Activated CD4-positive, alpha-beta T cell treated with anti-CD3 and anti-CD28 coated beads for 4 hours (primary cell): ENCODE measurements at regions not wholly inside any gene's neighbourhood (a gene's known extent, or its start where the extent isn't known, plus 50 kb on each side); places are given as distances from the start of the nearest gene placed in this dataset.

Experiments used
- DNase-seq, 2 donors: peaks; one replicate each; pipeline ENCODE4 v3.0.0-alpha.2; 2020

DNA sequence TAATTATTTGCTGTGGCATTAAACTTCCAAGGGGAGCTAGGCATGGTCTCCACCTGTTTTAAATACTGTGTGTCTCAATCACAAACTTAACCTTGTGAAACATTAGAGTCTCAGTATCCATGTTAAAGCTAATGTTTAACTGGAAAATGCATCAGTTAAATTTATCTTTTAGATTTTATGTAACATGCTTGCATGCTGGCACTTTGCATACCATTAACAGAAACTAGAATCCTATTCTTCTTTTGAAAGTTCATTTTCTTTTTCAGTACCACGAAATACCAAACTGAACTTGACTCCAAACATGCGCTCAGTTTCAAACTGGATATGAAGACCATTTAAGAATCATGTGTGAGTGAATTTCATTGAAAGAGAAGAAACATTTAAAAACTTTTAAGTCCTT lies 328.9 kb upstream of the SLC10A2 start:
- DNase-seq = no peak

DNA sequence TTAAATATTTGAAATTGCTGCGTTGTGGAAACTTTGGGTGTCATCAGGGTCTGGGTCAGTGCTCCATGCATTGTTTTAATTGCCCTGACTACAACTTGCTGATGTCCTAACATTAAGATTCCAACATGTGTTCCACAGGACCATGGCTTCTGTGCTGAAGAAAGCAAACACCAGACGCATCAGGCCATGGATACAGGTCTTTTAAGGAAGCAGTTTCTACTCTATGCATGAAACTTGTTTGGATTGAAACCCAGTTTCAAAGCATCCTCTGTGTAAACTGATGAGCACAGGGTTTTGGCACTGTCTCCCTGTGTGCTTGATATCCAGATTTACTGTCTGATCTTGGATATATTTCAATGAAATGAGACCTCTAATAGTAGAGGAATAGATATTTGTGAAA lies 328.4 kb upstream of the SLC10A2 start:
- DNase-seq = no peak

DNA sequence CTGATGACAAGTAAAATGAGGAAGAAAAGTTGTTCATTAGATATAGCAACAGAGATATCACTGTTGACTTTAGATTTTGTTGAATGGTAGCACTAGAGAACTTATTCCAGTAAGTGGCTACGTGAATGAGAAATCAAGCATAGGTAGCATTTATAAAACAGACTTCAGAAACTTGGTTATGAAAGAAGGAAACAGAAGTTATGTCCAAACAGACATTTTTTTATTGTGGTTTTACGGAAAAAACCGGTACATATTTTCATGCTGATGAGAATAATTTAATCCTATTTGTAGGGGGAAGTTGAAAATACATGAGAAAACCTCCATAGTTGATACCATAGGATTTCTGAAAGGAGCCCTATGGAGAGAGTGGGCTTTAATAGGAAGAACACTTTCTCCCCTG lies 325.7 kb upstream of the SLC10A2 start:
- DNase-seq = no peak

DNA sequence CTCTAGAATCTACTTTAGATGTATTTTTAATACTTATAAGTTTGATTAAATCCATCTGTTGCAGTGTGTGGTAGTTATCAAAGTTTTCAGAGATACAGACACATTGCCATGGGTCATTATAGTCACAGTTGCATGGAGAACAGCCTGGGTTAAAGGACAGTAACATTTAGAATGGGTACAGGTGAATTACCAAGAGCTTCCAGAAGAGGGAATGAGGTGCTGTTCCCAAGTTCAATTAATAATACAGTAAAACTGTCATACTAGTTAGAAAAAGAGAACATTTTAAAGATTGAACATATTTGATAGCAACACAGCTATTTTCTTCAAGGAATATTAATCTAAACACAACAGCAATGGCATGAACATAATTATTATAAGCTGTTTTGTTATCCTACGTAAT lies 322.6 kb upstream of the SLC10A2 start:
- DNase-seq = no peak

DNA sequence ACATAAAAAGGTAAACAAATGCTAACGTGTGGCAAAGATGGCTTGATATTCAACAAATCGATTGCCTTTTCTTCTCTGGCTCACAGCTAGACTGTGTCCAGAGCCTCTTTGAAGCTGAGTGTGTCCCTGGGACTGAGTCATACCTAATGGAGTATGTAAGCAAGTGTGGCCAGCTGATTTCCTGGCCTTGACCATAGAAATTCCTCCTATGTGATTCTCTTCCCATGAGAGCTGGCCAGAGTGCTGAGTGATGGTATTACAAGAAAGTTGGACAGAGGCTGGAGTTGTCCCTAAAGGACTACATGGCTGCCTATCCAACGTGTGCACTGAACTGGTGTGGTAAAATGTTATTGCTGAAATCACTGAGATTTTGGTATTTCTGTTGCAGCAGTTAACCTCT lies 320.1 kb upstream of the SLC10A2 start:
- no peak for DNase-seq

DNA sequence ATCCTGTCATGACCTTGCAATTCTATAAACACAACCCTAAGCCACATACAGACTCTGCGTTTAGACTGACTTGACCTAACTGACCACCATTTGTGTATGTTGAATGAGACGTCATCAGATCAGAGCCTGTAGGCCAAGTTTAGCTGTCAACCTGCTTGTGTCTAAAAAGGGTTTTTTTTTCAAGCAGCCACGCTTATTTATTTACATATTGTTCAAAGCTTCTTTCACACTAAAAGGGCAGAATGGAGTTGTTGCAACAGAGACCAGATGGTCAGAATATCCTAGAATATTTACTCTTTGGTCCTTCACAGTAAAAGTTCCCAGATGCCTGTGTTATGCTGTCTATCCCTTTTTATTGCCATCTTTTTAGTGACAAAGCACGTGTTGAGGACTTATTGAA lies 307.7 kb upstream of the SLC10A2 start:
- DNase-seq = no peak

DNA sequence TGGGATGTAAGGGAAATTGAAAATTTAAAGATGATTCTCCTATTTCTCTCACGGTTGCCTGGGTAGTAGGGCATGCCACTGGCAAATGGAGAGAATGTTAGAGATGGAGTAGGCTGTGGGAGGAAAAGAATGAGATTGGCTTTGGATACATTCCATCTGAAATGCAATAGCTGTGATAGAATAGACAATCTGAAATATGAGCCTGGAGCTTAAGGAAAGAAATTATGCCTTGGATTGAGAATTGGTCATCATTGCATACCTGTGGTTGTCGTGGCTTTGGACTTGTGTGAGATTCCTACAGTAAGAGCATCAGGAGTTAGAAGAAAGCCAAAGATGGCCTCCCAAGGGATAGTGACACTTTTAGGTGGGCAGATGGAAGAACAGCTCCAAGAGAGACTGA lies 305.1 kb upstream of the SLC10A2 start:
- no peak for DNase-seq

DNA sequence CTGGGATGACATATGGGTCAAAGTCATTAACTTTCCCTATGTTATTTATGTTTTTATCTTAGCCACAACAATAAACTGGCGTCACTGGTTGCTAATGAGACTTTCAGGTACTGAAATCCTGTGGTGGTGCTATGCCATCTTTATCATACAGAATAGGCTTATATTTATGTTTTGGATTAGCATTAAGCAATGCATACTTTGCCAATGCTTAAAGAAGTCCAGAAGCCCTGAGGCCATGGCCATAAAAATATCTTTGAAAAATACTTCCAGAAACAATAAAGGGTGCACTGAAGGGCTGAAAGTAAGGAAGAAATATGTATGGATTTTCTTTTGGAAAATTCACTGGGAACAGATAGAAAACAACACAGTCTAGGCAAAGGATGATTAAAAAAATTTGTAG lies 304.6 kb upstream of the SLC10A2 start:
- DNase-seq = no peak

DNA sequence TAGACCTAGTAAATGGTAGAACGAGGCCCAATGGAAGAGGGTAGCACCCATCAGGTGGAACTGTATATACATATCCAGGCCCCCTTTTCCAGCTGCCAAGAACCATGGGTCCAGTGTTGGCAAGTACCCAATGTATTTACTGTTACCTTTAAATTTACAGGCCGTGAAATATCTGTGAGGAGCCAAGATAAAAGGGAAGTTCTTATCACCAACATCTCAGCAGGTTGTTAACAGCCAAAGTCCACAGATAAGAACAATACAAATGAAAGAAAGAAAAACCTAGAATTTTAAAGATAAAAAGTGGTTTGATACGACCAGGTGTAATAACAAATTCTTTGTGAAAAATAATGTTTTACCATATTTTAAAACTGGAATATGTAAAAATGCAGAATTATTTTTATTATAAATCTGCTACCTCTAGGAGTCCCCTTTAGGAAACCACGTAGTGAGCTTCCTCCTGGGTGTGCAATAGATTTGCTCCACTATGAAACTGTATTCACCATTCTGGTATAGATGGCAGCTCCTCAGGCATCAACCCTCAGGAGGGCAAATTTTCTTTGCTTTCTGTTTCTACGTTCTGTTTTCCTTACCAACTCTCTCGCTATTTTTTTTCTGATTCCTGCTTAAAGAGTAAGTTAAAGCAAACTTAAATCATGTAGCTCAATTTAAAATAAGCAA lies 292.2 kb upstream of the SLC10A2 start:
- DNase-seq = no peak

DNA sequence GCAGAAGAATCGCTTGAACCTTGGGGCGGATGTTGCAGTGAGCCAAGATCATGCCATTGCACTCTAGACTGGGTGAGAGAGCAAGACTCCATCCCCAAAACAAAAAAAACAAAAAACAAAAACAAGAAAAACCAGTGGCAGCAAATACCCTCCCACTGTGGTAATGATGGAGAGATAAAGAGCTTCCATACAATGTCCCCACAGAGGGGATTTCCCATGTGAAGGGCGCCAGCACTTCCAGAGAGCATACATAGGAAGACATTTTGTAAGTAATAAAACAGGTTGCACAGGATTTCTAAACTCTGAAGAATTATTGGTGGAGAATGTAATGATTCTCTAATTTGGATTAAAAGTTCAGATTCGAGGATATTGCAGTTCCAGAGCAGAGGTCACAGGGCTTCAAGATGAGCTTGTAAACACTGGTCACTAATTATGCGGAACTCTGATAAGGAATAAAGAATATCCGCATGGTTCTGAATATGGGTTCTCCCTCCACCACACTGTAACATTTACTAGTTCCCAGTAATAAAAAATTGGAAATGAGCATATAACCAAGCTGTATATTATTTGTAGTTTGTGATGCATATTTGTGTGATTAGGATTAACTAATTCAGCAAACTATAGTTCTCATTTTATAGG lies 290.1 kb upstream of the SLC10A2 start:
- DNase-seq = no peak

DNA sequence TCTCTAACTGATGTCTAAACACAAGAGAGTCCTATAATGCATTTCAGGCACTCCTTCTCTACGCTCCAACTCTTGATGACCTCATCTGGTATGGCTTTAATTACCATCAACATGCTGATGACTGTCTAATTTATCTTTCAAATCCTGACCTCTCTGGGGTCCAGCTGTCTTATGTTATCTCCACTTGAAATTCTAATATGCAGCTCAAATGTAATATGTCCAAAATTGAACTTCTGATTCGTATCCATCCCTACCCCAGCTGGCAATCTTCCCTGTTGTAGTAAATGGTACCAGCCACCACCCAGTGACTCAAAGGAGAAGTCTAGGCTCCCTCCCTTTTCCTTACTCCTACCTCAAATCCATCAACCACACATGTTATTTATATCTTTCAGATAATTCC lies 288.0 kb upstream of the SLC10A2 start:
- DNase-seq = no peak

DNA sequence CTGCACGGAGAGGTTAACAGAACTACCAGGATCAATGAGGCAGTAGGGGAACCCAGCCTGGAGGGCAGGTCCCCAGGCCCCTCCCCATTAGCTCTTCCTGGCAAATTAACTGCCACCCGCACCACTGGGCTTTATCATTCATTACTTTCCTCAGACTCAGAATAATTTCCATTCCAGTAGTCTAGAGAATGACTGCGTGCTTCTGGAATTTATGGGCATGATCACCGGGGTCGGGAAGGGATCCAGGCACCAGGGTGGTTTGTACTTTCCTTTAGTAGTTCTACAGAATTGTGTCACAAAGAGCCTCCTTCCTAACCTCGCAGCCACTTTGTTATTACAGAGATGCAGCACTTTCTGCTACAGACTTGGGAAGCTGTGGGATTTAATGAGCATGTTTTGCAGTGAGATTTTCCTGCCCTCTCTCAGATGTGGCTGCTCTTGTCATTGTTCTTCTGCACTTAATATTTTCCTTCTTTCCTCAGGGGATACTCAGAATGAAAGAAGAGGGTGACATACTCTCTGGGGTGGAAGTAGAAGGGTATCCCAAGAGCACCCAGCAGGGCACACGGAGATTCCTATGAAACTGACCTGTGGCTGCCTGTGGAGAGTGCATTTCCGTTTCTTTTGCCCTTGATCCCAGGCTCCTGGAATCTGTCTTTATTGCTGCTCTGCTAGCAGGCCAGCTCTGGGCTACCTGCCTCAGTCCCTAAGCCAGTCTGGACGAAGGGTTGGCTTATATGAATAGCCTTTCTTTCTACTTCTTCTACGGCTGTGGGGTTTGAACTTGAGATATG lies 285.0 kb upstream of the SLC10A2 start:
- no peak for DNase-seq

DNA sequence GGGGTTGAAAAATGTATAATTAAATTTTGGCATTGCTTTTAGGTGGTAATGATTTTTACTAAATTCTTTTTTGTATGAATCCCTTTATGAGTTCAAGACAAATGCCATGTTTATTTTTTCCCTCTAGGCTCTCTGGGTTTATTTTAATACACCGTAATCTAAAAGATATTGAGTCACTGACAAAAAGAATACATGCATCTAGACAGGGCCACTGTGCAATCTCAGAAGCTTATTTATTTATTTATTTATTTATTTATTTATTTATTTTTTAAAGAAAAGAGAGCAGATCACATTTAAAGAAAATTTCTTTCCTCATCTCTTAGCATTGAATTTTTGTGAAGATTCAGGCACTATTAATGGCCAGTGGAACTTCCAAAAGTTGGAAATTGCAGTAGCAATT lies 283.9 kb upstream of the SLC10A2 start:
- DNase-seq = no peak

DNA sequence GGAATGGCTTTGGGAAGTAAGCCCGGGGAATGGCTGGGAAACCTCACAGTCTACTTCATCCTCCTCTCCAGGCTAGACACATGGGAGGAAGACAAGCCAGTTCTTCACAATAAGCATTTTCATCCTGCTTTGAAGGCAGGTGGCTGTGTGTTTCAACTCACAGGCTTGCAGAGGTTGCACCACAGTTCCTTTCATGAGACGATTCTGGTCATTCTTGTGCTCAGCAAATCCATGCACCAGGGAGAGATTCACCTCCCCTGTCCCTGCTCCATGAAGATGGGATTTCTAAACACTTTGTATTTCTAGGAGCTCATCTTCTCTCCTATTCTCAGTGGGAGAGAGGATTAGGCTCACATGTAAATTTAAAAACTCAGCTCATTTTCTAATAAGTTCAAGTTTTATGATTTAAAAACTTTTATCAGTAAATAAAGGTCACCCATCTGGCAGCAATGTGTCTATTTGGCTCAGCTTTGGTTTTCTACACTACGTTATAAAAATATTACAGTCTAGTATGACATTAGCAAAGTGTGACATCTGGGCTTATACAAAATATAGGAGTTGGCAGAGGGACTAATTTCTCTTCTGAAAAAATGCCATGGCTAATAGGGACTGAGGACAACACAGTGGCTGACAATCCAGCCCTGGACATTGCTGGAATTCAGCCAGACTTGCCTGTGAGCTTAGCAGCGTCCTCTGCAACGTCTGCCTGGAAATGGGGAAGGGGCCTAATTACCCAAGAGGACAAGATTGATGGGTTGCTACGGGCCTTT lies 283.2 kb upstream of the SLC10A2 start:
- DNase-seq = no peak

DNA sequence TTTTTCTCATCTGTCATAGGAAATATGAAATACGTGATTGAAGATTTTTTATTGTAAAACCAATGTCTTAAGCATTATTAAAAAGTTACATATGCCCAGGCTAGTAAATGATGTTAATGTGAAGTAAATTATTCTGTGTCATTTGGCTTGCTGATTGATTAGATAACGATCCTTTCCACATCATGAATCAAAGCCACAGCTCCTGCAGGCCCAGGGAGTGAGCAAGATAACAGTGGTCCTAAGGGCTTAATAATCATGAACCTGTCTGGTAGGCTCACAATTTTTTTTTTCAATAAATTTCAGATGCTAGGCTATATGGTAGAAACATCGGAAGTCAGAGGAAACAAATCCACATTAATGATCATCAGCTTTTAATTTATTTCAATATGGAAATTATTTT lies 269.0 kb upstream of the SLC10A2 start:
- no peak for DNase-seq

DNA sequence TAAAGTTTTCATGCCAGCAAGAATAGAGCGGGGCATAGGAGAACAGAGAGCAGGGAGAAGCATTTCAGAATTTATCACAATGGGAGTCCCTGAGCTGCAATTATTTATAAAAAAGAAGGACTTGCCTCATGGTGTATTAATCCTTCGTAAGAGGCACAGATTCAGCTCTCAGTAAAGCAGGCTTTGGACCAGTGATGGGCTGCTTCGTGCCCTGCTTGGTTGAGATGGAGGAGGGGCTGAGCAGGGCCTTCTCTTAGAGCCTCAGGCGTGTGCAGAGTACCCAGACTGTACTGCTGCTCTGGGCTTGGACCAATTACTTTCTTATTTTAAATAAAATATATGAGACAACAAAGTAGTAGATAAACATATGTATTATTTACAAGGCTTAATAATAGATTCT lies 265.7 kb upstream of the SLC10A2 start:
- no peak for DNase-seq

DNA sequence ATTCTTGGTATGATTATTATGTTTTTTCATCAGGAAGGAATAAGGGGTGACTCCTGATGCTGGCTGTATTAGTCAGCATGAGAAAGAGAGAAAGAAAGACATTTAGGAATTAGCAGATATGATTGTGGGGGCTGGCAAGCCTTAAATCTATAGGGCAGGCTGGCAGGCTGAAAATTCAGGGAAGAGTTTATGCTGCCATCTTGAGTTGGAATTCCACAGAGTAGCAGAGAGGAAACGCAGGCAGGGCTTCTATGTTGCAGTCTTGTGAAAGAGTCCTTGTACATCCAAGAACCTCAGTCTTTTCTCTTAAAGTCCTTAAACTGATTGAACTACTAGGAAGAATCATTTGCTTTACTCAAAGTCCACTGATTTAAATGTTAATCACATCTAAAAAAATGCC lies 262.7 kb upstream of the SLC10A2 start:
- no peak for DNase-seq

DNA sequence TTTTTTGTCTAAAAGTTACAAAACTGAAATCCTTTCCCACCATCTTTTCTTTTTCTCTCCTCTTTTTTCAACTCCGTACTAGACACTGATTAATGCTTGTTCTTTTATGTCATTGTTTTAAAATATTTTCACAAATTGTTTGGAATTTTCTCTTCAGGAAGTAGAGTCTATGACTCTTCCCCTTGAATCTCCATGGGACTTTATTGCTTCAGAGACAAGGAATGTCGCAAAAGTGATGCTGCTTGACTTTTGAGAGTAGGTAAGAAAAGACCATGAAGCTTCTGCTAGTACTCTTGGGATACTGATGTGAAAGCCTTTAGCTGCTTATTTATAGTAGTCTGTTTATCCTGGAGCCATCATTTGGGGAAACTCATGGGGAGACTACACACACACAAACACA lies 260.1 kb upstream of the SLC10A2 start:
- DNase-seq = no peak

DNA sequence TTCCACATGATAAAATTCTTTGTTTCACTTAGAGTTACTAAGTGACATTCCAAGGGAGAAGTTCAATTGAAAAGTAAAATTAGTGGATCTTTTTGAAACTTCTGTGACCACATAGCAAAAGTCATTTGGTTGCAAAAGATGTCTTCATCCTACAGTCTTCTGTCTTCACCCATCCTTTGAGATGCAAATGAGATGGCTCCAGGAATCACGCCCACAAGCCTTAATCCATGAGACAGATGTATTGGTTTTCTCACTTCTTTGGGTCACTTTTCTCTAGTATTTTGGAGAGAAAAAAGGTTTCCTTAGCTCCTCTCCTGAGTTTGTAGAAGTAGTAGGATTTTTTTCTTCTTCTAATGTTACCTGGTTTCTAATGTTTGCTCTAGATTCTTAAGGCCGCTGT lies 259.5 kb upstream of the SLC10A2 start:
- no peak for DNase-seq

DNA sequence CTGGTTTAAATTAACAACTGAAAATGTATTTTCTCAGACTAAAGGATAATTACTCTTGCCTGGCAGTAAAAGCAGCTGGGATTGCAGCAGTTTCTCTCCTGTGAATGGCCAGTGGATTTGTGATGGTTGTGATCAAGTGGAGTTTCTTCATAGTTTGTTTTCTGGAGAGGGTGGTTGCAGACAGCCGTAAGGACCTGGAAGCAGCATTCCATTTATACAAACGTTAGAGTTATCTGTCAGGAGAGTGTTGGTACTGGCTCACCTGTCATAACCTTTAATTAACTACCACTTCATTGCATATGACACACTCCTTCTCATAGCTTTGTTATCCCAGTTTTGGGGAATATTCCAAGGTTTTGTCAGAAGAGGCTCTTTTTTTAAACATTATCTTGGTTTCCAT lies 258.4 kb upstream of the SLC10A2 start:
- no peak for DNase-seq

DNA sequence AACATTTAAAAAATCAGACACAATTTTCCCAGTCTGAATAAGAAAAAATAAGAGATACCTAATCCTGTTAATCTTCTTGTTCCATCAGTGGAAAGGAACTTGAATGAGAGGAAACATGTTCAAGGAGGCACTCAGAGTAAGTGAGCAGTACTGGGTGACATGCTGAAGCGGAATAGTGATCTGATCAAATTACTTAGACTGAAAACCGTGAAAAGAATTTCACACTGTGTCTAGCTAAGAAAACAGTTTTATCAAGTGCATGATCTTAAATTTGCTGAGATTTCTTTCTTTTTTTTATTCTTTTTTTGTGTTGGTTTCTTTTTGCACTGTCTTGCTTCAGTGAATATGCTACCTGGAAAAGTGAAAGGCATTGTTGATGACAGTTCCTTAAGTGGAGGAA lies 249.5 kb upstream of the SLC10A2 start:
- DNase-seq = no peak

DNA sequence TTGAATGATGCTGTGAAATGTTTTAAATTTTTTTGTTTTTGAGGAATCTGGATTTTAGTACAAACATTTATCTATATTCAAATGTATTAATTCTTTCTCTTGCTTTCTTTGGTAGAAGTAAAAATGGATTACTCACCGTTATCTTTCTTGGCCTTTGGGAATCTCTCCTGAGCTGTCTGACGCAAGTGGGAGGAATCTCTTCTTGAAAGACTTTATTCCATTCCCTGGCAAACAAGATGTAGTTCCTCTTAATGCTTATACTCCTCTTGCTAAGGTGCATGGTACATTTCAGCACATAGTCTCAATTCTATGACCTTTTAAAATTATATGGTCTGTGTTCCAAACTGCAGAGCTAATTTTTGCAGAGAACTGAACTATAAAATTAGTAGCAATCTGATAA lies 246.2 kb upstream of the SLC10A2 start:
- DNase-seq = no peak

DNA sequence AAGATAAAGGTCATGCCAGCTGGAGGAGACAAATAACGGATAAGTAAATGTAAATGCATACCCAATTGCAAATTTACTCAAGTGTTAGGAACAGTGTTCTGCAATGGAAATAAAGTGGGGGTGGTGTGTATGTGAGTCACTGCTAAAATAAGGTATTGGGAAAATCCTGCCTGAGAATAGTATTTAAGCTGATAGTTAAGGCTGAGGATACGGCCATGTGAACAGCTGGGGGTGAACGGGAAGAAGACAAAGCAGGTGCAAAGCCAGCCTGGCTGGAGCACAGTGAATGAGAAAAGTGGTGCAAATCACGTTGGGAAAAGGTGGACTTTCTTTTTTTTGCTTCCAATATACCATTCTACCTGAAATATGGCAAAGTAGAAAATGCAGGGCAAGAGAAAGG lies 242.4 kb upstream of the SLC10A2 start:
- no peak for DNase-seq

DNA sequence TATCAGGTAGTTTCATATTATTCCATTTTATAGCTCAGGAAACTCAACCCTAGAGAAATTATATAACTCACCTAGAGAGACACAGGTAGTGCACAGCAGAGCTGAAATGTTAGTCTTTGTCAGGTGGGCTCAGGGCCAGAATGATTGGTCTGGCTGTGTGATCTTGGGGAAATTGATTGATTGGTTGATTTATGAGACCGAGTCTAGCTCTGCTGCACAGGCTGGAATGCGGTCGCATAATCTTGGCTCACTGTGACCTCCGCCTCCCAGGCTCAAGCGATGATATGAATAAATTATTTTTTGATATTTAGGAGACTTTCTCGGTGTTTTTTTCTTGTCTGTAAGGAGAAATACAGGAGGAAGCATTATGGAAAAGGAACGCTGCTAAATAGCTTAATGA lies 239.9 kb upstream of the SLC10A2 start:
- DNase-seq = no peak
